Mesenchymal stem cell (in vitro differentiated cells and primary cell): ENCODE measurements at regions not wholly inside any gene's neighbourhood (a gene's known extent, or its start where the extent isn't known, plus 50 kb on each side); places are given as distances from the start of the nearest gene placed in this dataset.

Source experiments
- DNase-seq: peaks from one replicate; pipeline ENCODE4 v3.0.0-alpha.2; 2013
- H2AFZ ChIP-seq: one replicate; pipeline ENCODE4 v1.6.1; 2013; ENCODE audit warnings: low read depth, mild to moderate bottlenecking, control low read depth, inconsistent platforms, low read length, moderate library complexity
- H2AK5ac ChIP-seq: 2 replicates; pipeline ENCODE4 v1.6.1; 2013; ENCODE audit warnings: low read length, moderate library complexity, mild to moderate bottlenecking, inconsistent platforms; ENCODE audit not compliant: severe bottlenecking
- H2BK120ac ChIP-seq: one replicate; pipeline ENCODE4 v1.6.1; 2013; ENCODE audit warnings: low read depth, mild to moderate bottlenecking, inconsistent platforms, low read length, moderate library complexity
- H2BK12ac ChIP-seq, 2 experiments: one replicate each; pipeline ENCODE4 v1.6.1; 2013; ENCODE audit warnings: inconsistent platforms in 2 of 2, low read length in 2 of 2, mild to moderate bottlenecking in 2 of 2, moderate library complexity in 2 of 2, control low read depth in 1 of 2
- H2BK15ac ChIP-seq: one replicate; pipeline ENCODE4 v1.6.1; 2013; ENCODE audit warnings: mild to moderate bottlenecking, low read depth, inconsistent platforms; ENCODE audit not compliant: poor library complexity, severe bottlenecking
- H2BK5ac ChIP-seq: 2 replicates; pipeline ENCODE4 v1.6.1; 2013; ENCODE audit warnings: low read depth, mild to moderate bottlenecking, low read length, control low read depth, inconsistent platforms; ENCODE audit not compliant: poor library complexity, severe bottlenecking
- H3K14ac ChIP-seq, 2 experiments: one replicate each; pipeline ENCODE4 v1.6.1; 2013; ENCODE audit warnings: inconsistent platforms in 2 of 2, low read length in 2 of 2, control low read depth in 1 of 2, mild to moderate bottlenecking in 1 of 2, moderate library complexity in 1 of 2
- H3K18ac ChIP-seq, 2 experiments: one replicate each; pipeline ENCODE4 v1.6.1; 2013; ENCODE audit warnings: inconsistent platforms in 2 of 2, low read length in 2 of 2, control low read depth in 1 of 2, low read depth in 1 of 2, mild to moderate bottlenecking in 1 of 2
- H3K23ac ChIP-seq, 2 experiments: one replicate each; pipeline ENCODE4 v1.6.1; 2013; ENCODE audit warnings: inconsistent platforms in 2 of 2, low read length in 2 of 2, mild to moderate bottlenecking in 2 of 2, moderate library complexity in 2 of 2, control low read depth in 1 of 2
- H3K27ac ChIP-seq: 2 replicates; pipeline ENCODE4 v1.5.1; 2013; ENCODE audit warnings: mild to moderate bottlenecking, moderate library complexity, low read length, control low read depth, inconsistent platforms; ENCODE audit not compliant: poor library complexity, severe bottlenecking
- H3K27me3 ChIP-seq, 2 experiments: 2 replicates each; pipeline versions ENCODE4 v1.6.1 to v1.7.0; 2013; ENCODE audit warnings: low read length in 2 of 2, mild to moderate bottlenecking in 2 of 2, moderate library complexity in 2 of 2, control low read depth in 1 of 2, inconsistent platforms in 1 of 2; ENCODE audit not compliant: control insufficient read depth in 1 of 2, insufficient read depth in 1 of 2
- H3K36me3 ChIP-seq, 2 experiments: 2 replicates each; pipeline versions ENCODE4 v1.6.1 to v1.7.0; 2013; ENCODE audit warnings: low read length in 2 of 2, control low read depth in 1 of 2, inconsistent platforms in 1 of 2, low read depth in 1 of 2, mild to moderate bottlenecking in 1 of 2; ENCODE audit not compliant: insufficient read depth in 2 of 2, control insufficient read depth in 1 of 2
- H3K4ac ChIP-seq, 2 experiments: one replicate each; pipeline ENCODE4 v1.6.1; 2013; ENCODE audit warnings: inconsistent platforms in 2 of 2, low read length in 2 of 2, mild to moderate bottlenecking in 2 of 2, moderate library complexity in 2 of 2, control low read depth in 1 of 2, low read depth in 1 of 2
- H3K4me1 ChIP-seq: 2 replicates; pipeline ENCODE4 v1.6.1; 2013; ENCODE audit warnings: low read depth, low read length, control low read depth; ENCODE audit not compliant: control insufficient read depth, insufficient read depth
- H3K4me2 ChIP-seq: 2 replicates; pipeline ENCODE4 v1.6.1; 2013; ENCODE audit warnings: low read length, mild to moderate bottlenecking, inconsistent platforms; ENCODE audit not compliant: poor library complexity, severe bottlenecking
- H3K4me3 ChIP-seq, 2 experiments: 2 replicates each; pipeline versions ENCODE4 v1.5.1 to v1.7.0; 2013; ENCODE audit warnings: low read length in 2 of 2, mild to moderate bottlenecking in 2 of 2, control low read depth in 1 of 2, low read depth in 1 of 2; ENCODE audit not compliant: insufficient read depth in 1 of 2
- H3K79me1 ChIP-seq: replicated peaks from 2 replicates; pipeline ENCODE4 v1.6.1; 2013; ENCODE audit warnings: mild to moderate bottlenecking, control low read depth, low read length, inconsistent platforms; ENCODE audit not compliant: poor library complexity, severe bottlenecking
- H3K9ac ChIP-seq: 2 replicates; pipeline ENCODE4 v1.7.0; 2013; ENCODE audit warnings: mild to moderate bottlenecking, low read length, moderate library complexity
- H3K9me3 ChIP-seq: 2 replicates; pipeline ENCODE4 v1.7.0; 2013; ENCODE audit warnings: mild to moderate bottlenecking, low read length; ENCODE audit not compliant: control insufficient read depth
- H4K8ac ChIP-seq: one replicate; pipeline ENCODE4 v1.6.1; 2013; ENCODE audit warnings: inconsistent platforms, mild to moderate bottlenecking, low read length, moderate library complexity
- H4K91ac ChIP-seq: one replicate; pipeline ENCODE4 v1.6.1; 2013; ENCODE audit warnings: mild to moderate bottlenecking, low read length, inconsistent platforms
- WGBS: methylation state at CpG from one replicate; pipeline ENCODE4 v1.1.7; 2013; ENCODE audit warnings: mixed read lengths; 5-methylcytosine and 5-hydroxymethylcytosine counted together

DNA sequence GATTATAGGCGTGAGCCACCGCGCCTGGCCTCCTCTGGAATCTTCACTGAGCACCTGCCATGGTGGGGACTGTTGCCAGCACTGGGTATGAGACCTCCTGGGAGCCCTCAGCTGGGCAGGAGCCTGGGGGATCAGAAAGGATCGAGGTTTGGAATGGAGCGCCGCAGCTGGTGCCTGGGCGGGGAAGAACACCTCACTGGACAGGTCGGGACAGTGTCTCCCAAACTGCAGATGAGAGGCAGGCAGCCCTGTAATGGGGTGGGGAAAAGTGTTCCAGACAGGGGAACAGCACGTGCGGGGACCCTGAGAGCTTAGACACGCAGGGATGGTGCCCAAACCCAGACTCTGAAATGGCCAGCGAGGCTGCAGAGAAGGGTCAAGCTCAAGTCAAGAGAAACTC, 150.9 kb upstream of the C1orf174 start:
- H2BK120ac ChIP-seq = no peak overlapping the region
- no peak overlapping the region for H3K14ac ChIP-seq
- H3K4me3 ChIP-seq = no peak overlapping the region
- H2BK5ac ChIP-seq = no peak overlapping the region
- no peak overlapping the region for H2AFZ ChIP-seq
- H2BK15ac ChIP-seq = no peak overlapping the region
- no peak overlapping the region for H4K8ac ChIP-seq
- no peak overlapping the region for H3K18ac ChIP-seq
- DNase-seq = no peak
- no peak overlapping the region for H3K4me2 ChIP-seq
- no peaks in the 10 kb centered on the region for H3K9me3 ChIP-seq
- no peak overlapping the region for H3K4ac ChIP-seq
- 84% methylated on average over 12 of the region's 12 CpGs for WGBS
- H3K4me1 ChIP-seq = no peaks in the 10 kb centered on the region
- H3K36me3 ChIP-seq = no peaks in the 10 kb centered on the region
- H3K27ac ChIP-seq = no peak overlapping the region
- H3K27me3 ChIP-seq = no peaks in the 10 kb centered on the region
- no peak overlapping the region for H2BK12ac ChIP-seq
- no peaks in the 10 kb centered on the region for H3K79me1 ChIP-seq
- no peak overlapping the region for H3K23ac ChIP-seq
- H4K91ac ChIP-seq = no peak overlapping the region
- no peak overlapping the region for H2AK5ac ChIP-seq
- H3K9ac ChIP-seq = no peak overlapping the region

DNA sequence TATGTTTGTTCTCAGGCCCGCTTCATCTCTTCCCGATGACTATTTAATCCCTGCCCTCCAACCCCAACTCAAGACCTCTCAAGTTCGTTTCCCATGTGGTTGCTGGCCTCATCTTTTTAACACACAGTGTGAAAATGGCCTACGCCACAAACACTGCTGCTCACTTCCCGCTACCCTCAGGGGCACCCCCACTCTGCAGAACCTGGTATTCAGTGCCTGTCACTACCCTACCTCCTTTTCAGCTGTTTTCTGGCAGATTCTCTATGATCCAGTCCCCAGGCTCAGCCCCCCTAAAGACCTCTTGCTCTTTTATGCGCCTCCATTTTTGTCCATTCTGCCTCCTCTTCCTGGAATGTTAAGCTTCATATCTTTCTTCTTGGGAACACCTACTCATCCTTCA, 152.6 kb upstream of the C1orf174 start:
- no peak for DNase-seq
- Histone ChIP-seq H3K27me3 (no peaks in the 10 kb centered on the region), H3K18ac (no peak overlapping the region), H3K4ac (no peak overlapping the region), H3K4me2 (no peak overlapping the region), H2BK120ac (no peak overlapping the region), H3K9ac (no peak overlapping the region), H3K79me1 (no peaks in the 10 kb centered on the region), H3K4me1 (no peaks in the 10 kb centered on the region), H4K91ac (no peak overlapping the region), H3K36me3 (no peaks in the 10 kb centered on the region), H2AFZ (no peak overlapping the region), H2BK12ac (no peak overlapping the region), H2AK5ac (no peak overlapping the region), H3K4me3 (no peak overlapping the region), H3K9me3 (no peaks in the 10 kb centered on the region), H3K14ac (no peak overlapping the region), H2BK15ac (no peak overlapping the region), H2BK5ac (no peak overlapping the region), H4K8ac (no peak overlapping the region), H3K23ac (no peak overlapping the region), H3K27ac (no peak overlapping the region)
- WGBS = 80% methylated on average over 6 of the region's 6 CpGs

DNA sequence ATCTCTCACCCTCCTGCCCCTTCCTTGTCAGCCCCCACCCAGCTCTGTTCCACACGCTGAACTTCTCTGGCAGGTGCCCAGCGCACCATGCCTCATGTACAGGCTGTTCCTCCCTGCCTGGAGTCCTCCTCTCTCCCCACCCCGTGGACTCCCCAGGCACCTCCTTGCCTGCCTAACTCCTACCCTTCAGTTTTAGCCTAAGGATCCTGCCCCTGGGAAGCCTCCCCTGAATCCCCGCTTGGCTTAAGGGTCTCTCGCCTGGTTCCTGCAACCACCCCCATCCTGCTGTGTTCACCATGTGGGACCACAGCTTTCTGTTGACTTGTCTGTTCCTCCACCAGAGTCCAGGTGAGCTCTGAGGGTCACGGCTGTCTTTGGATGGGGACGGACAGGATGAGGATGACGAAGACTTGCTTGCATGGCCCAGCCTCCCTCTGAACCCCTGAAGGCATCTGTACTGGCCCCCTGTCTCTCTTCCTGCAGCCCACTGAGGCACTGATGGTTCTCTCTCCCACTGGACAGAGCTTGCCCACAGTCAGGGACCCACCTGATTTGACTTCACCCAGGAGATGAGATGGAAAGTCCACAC, 153.2 kb upstream of the C1orf174 start:
- Histone ChIP-seq H3K27me3 (no peaks in the 10 kb centered on the region), H2AK5ac (no peak overlapping the region), H2BK5ac (no peak overlapping the region), H3K9ac (no peak overlapping the region), H3K4me3 (no peak overlapping the region), H3K4ac (no peak overlapping the region), H3K36me3 (no peaks in the 10 kb centered on the region), H3K9me3 (no peaks in the 10 kb centered on the region), H3K23ac (no peak overlapping the region), H4K91ac (no peak overlapping the region), H4K8ac (no peak overlapping the region), H2BK12ac (no peak overlapping the region), H3K27ac (no peak overlapping the region), H3K79me1 (no peaks in the 10 kb centered on the region), H2AFZ (no peak overlapping the region), H3K4me2 (no peak overlapping the region), H2BK15ac (no peak overlapping the region), H3K14ac (no peak overlapping the region), H2BK120ac (no peak overlapping the region), H3K18ac (no peak overlapping the region), H3K4me1 (no peaks in the 10 kb centered on the region)
- DNase-seq = no peak
- 82% methylated on average over 8 of the region's 8 CpGs for WGBS

DNA sequence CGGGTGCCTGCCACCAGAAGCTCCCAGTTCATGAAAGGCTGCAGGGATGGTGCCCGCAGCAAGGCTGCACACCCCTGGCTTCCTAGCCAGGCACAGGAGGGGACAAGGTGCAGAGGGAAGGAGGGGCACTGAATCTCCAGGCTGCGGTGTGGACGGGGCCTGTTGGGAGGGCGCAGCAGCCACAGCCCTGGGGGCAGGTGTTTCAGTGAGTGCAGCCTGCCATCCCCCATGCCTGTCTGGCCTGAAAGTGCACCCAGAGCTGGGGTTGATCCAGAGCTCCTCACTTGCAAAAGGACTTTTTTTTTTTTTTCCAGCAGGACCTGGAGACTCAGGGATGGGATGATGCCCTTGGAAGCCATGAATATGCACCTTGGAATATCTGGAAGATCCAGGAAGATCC, 153.7 kb upstream of the C1orf174 start:
- Histone ChIP-seq H4K91ac (no peak overlapping the region), H3K27ac (no peak overlapping the region), H2BK12ac (no peak overlapping the region), H3K9ac (no peak overlapping the region), H3K4ac (no peak overlapping the region), H4K8ac (no peak overlapping the region), H2BK5ac (no peak overlapping the region), H3K79me1 (no peaks in the 10 kb centered on the region), H3K23ac (no peak overlapping the region), H2BK15ac (no peak overlapping the region), H2AK5ac (no peak overlapping the region), H3K36me3 (no peaks in the 10 kb centered on the region), H2AFZ (no peak overlapping the region), H3K4me3 (no peak overlapping the region), H3K18ac (no peak overlapping the region), H3K4me2 (no peak overlapping the region), H3K4me1 (no peaks in the 10 kb centered on the region), H3K27me3 (no peaks in the 10 kb centered on the region), H3K9me3 (no peaks in the 10 kb centered on the region), H2BK120ac (no peak overlapping the region), H3K14ac (no peak overlapping the region)
- WGBS = 88% methylated on average over 5 of the region's 5 CpGs
- DNase-seq = no peak
